NCI-H146 (cell line): ENCODE measurements at regions not wholly inside any gene's neighbourhood (a gene's known extent, or its start where the extent isn't known, plus 50 kb on each side); places are given as distances from the start of the nearest gene placed in this dataset.
"Not testable (repeated sequence)": the region's sequence is repeated elsewhere in the genome, so short reads cannot be mapped to it uniquely, and the experiment has no call there.

Experiments
- DNase-seq: peaks from one replicate; lab custom pipeline; 2025; lab: John Stamatoyannopoulos, UW

DNA sequence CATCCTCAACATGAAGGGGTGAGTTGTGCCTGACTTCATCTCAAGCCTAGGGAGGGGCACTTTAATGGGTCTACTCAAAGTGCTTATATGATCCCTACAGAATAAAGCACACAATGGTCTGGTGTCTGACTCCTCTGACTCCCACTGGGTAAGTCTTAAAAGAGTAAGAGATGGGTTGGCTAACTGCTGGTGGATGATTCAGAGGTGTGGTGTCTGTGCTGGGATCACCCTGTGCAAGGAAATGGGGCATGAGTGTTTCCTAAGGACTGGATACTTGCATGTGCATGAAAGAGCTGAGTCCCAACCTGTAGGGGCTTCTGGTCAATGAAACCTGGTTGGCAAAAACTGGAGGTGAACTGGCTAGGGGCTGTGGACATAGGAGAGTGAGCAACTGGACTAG, 158.8 kb downstream of the IL20RB start:
- DNase-seq, result no peak

DNA sequence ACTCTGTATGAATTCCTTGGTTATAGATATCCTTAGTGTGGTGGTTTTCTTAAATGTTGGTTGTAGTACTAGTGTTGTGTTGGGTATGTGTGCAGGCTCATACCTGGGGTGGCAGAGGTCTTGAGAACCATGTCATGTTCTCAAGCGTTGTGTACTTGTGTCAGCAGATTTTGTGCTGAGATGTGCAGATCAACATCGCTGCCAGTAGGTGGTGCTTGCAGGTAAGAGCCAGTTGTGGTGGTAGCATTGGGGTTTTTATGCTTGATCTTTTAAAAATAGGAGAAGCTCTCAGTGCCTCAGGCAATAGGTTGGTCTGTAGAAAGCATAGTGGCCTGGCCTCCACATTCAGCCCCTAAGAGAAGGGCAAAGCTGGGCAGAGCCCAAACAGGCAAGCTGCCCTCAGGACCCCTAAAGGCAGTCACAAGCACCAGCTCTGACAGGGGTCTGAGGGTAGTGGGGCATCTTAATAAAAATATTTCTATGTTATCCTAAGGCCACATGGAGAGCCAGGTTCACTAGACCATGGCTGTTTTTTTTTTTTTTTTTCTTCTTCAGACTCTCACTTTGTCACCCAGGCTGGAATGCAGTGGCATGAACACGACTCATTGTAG, 164.0 kb downstream of the IL20RB start:
- peak; percentile 46 for DNase-seq

DNA sequence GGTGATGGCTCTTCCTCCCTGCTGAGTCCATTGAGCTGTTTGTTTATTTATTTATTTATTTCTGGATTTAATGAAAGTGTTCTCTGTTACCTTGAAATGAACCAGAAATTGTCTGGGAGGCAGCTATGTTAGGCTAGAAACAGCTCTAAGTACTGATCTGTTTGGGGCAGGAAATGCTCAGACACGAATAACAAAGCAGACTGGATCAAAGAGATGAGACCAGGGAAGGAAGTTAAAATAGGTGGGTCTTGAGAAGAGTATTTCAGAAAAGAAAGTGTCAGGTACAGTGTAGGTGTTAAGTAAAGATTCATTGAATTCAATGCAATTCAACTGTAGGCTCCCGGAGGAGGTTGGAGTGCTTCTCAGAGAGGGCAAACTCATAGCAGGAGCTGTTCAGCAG, 173.3 kb downstream of the IL20RB start:
- no peak for DNase-seq

DNA sequence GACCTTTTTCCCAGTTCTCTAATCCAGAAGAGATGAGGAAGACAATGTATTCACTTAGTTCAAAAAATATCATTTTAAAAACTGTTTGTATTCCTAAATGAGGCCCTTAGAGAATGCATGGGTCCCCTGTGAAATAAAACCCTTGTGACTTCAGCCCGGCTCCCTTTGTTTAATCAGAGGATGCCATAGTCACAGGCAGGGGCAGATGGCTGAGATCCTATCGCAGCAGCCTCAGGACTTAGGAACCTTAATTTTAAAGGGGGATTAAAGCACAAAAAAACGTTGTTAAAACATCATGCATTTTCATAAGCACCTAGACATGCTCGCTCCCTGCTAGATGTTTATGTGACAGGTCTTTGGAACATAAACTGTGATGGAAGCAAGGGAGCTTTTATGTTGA, 176.6 kb downstream of the IL20RB start:
- no peak for DNase-seq

DNA sequence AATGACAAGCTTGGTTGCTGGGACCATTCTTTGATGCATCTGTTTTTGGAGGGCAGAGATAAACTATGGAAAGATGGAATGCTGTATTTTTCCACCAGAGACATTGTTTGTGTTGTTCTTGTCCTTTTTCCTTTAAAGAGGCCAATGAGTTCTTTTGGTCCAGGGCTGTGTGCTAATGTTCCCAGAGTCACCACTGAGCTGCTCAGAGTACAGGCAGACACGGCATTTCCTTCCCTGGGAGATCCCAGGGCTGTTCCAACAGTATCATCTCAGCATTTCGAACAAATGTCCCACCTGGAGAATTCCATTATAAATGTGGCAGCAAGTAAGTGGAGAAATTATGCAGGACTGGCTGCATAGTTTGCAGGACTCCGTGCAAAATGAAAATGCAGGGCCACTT, 190.6 kb downstream of the IL20RB start:
- DNase-seq, result no peak

DNA sequence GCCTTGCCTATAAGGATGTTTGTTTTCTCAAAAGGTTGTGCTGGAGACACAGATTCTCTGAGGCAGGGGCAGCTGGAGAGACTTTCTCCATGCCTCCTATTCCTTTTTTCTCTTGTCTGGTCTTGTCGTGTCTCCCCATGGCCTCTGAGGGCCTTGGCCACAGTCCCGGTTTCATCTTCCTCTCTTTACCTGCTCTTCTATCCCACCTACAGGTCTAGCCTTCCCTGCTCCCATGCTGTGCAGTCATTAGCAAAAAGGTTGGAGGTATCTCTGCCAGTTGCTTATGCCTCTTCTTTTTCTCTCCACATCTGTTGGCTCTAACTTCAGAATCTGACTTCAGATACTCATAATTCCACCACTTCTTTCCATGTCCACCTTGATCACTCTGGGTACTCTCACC, 191.1 kb downstream of the IL20RB start:
- no peak for DNase-seq

DNA sequence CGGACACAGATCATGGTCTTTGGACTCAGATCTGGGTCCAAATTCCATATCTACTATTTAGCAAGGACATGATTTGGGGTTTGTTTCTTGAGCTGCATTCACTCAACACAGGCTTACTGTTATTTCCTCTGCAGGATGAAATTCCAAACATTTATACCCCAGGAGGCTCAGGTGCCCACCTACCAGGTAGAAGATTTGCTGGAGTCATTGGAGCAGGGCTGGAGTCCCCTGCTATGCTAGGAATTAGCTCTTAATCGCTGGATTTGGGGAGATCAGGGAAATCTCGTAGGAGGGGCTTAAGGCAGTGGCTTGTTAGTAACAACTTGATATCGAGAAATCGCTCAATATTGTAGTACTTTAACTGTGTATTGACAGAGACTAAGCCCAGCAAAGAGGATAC, 193.0 kb downstream of the IL20RB start:
- no peak for DNase-seq

DNA sequence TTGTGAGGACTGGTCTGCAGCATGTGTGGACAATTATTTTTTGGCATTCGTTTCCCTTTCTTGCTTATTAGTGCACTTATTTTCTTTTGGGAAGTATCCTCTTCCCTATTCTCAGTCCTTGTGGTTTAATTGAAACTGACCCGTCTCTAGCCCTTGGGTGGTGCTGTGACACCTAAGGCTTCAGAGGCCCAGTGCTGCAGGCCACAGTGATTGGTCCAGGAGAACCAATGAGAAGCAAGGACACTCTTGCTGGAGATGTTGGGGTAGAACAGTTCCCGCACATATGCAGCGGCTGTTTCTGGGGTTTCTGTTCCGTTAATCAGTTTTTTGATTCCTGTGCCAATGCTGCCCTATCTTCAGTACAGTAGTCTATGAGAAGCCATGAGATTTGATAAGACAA, 195.3 kb downstream of the IL20RB start:
- DNase-seq, result not testable (repeated sequence)

DNA sequence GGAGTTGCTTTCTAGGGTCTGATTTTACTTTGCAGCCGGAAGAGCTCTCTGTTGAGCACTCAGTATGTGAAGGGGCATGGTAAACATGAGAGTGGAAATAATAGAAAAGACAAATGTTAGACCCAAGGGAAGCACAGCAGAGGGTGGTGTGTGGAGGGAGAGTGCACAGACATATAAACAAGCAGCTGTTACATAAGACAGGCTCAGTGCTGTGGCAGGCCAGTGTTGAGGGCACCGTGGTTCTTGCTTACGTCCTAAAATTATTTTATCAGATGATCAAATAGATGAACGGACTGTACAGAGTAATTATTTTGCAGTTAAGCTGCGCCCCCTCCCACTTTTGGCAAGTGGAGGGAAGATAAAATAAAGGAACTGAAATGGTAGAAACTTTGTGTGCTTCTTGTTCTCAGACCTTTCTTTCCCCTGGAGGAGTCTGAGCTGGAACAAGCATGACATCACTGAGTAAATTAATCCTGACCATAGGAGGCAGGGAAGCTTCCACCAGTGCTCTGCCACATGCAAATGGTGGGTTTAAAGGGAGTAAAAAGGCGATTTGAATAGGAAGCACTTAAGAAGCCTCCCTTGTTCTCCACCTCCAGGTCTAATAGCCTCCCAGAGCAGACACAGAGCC, 205.6 kb downstream of the IL20RB start:
- peak; percentile 4 for DNase-seq

DNA sequence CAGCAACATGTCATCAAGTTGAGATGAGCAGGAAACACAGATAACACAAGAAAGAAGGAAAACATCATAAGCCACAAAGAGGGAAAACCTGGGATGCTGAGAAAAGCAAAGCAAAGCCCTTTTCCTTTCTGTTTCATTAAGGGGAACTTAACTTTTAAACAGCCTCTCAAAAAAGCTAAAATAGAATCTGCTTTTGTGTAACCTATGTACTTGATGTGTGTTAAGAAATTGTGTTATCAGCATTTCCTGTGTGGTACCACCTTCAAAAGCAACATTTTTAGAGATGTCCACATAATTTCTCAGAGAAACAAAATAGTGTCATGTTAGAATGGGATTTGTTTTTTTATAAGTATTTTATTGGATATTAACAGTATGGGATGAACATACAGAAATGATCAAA, 206.2 kb downstream of the IL20RB start:
- no peak for DNase-seq

DNA sequence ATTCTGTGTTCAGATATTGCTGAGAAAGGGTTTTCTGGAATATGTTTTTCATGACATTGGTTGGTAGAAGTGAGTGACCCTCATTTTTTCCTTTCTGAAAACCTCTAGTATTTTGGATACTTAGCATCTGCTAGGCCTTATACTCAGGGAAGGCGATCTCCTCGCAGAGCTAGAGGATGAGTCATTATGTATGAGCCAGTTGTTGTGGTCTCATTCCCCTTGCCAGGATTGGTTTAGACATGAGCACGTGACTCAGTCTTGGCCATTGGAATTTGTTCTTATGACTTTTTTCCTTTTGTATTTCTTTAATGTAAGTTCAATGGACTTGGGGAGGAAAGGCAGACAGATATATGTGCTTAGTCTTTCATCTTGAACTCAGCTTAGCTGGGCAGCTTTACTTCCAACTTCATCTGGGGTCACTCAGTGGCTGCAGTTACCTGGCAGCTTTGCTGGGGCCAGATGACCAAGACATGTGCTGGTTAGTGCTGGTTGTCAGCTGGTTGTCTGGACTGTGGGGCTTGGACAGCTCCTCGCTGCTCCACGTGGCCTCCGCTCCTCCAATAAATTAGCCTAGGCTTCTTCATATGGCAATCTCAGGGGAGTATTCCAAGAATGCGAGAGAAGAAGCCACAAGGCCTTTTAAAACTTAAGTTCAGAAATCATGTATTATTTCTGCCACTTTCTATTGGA, 207.5 kb downstream of the IL20RB start:
- no peak for DNase-seq

DNA sequence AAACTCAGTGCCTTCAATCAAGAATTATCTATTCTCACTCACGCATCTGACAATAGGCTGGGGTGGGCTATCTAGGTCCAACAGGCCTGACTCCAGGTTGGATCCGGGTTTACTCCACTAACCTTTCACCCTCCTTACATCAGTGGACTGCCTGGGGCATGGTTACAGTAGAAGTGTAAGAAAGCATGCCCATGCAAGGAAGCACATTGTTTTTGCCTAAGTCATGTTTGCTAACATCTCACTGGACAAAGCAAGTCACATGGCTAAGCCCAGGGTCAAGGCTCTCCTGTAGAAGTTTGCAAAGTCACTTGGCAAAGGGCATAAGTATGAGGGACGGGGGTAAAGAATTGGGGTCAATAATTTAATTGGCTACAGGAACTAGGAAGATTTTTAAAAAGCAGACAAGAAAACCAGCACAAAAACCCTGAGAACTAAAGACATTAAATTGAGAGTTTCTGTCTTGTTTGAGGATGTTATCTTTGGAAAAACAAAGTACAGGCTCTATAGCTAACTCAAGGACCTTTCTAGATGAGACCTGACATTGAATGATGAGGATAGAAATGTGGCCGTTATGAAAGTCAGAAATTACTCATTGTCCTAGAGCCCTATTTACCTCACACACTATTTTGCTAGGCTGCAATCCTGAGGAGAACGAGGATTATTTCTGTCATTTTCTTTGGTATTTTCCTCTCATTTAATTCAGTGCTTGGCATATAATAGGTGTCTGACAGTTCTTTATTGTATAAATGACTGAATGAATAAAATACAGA, 214.2 kb downstream of the IL20RB start:
- DNase-seq, result no peak

DNA sequence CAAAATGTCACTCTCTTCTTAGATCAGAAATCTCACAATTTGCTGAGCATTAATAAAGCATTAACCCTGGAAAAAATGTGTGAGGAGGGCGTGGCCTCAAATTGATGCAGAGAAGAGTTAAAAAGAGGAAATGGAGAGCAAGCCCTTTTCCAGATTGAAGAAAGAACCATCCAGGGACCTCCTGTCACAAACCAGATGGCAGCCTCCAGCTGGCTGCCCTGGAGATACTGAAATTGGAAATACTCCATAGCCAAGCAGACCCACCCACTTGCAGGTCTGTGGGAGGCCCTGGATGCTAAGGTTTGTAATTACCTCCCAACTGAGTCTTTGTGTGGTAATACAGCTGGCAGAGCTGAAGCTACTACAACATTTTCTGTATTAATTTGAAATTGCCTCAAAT, 214.9 kb downstream of the IL20RB start:
- no peak for DNase-seq

DNA sequence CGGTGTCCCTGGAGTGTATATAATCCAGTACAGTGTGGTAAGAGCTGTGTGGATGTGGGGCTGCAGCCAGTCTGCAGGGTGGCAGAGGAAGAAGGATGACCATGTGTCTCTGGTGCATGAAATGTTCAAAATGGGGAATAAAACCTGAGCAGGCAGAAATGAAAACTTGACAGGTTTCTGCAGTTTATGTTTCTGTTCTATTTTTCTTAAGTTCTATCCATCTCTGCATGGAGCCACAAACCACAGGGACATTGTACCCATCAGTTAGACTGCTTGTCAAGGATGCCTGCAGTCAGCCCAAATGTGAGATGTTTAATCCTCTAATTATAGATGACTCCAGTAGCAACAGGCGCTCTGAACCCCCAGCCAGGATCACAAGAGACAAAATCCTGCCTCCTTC, 216.7 kb downstream of the IL20RB start:
- no peak for DNase-seq

DNA sequence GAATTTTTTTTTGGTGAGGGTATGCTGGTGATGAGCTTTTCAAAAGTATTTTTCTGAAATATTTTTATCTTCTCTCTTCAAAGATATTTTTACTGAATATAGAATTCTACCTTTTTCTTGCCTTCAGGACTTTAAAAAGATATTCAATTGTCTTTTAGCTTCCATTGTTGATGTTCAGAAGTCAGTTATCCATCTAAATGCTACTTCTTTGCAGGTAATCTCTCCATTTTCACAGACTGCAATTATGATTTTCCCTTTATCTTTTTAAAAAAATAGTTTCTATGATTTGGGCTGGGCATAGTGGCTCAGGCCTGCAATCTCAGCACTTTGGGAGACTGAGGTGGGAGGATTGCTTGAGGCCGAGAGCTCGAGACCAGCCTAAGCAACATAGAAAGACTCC, 222.4 kb downstream of the IL20RB start:
- DNase-seq, result no peak

DNA sequence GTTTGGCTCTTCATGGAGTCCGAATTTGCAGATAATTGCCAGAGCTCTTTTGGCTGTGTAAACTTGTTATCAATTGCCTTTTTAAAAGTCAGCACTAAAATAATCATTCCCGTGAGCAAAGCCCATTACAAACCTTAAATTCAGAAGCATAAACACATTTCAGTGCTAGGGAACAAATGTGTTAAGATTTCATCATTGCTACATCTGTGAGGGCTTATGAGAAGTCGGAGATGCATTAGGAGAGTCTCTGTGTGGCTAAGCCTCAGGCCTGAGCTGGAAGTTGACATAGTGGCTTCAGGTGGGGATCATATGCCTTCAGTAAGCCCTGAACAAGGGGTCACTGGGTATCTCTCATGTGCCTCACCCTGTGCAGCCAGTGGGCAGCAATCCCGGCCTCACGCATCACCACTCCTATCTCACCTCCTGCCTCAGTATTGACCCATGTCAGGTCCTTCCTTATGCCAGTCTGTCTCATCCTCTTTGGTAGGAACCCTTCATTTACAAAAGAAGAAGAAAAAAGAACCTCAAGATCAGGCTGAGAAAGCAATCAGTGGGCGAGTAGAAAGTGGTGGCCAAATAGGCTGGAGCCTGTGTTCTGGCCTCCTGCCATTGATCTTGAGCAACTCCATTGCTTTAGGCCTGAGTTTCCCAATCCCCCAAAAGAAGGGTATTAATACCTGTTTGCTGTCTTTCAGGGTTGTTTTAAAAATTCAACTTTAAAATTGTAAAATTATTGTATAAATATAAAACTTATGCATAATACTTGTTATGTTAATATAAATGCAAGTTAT, 233.5 kb downstream of the IL20RB start:
- DNase-seq, result no peak

DNA sequence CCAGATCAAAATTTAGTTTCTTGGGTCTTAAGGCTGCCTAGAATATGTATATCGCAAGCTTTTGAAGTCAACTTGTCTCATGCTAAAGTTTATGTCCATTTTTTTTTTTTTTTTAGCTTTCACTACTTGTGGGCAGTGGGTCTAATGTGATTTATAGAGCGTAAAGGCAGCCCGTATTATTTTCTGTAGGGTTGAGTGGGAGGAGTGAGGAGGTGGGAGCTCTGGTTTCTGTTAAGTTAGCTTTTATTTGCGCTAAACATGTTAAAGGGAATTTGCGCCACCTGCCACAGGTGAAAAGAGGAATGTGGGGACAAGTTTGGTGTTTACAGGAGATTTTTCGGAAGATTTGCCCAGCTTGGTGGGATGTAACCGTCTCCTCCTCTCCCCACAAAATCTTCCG, 234.2 kb downstream of the IL20RB start:
- DNase-seq, result no peak

DNA sequence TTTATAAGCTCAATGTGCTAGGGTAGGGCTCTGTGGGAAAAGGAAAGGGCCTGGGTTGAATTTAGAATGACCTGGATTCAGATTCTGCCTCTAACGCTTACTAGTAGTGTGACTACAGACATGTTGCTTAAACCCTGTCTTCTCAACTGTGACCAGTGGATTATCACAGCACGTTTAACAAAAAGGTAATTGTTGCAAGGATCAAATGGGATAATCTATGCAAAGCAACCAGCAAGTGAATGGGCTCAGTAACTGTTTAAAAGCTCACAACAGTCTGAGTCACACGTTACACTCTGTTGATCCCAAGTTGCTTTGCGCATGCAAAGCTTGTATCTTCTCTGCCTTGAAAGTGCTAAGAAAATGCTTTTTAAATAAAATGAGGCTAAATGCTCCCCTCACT, 236.5 kb downstream of the IL20RB start:
- DNase-seq, result no peak

DNA sequence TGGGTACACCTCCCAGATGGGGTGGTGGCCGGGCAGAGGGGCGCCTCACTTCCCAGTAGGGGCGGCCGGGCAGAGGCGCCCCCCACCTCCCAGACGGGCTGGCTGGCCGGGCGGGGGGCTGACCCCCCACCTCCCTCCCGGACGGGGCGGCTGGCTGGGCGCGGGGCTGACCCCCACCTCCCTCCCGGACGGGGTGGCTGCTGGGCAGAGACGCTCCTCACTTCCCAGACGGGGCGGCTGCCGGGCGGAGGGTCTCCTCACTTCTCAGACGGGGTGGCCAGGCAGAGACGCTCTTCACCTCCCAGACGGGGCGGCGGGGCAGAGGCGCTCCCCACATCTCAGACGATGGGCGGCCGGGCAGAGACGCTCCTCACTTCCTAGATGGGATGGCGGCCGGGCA, 240.6 kb downstream of the IL20RB start:
- DNase-seq, result not testable (repeated sequence)

DNA sequence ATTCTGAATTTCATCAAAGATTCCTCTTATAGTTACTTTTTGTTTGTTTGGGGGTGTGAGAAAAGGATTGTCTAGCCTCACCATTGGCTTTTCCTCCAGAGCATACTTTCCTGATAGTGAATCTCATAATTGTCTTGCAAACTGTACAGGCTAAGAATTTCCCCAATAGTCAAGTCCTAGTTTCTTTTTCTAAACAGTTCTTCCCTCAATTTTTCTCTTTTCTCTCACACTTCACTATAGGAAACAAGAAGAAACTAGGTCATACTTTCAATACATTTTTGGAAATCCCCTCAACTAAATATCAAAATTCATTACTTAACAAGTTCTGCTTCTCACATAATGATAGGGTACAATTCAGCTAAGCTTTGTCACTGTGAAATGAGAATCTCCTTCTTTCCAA, 241.9 kb downstream of the IL20RB start:
- no peak for DNase-seq

DNA sequence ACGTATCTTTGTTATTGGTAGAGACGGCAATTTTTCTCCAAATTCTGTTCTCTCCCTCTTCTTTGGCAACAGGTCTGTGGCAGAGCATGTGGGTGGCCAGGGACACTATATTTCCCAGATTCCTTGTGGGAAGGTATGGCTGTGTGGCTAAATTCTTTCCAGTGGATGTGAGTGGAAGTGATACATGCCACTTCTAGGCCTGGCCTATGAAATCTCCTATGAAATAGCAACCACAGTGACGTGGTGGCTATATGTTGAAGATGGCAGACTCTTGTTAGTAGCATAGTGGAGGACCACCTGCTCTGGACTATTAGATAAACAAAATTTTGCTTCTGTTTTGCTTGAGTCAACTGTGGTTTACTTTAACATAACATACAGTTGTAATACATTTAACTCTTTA, 243.3 kb downstream of the IL20RB start:
- DNase-seq, result no peak

DNA sequence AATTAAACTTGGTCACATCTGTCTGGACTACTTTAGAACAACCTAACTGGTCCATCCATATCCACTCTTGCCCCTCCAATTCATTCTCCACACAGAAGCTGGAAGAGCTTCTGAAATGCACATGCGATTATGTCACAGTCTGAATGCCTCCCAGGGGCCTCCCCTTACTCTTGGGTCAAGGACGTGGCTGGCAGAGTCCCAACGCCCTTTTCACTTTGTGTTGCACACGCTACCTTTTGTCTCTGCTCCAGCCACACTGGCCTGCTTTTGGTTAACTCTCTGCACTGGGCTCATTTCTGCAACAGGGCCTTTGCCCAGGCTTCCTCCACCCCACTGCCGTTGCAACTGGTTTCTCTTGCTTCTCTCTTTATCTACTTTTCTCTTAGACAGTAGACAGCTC, 245.2 kb downstream of the IL20RB start:
- no peak for DNase-seq
